Esophagus muscularis mucosa (tissue), 3 donors: ENCODE measurements at regions not wholly inside any gene's neighbourhood (a gene's known extent, or its start where the extent isn't known, plus 50 kb on each side); places are given as distances from the start of the nearest gene placed in this dataset.

Experiments
- CTCF ChIP-seq, 3 experiments: fragments of 200-600 bp in 2 of 3; fragments of 450-650 bp in 1 of 3; sonication (generic) in 2 of 3; IDR thresholded peaks; one replicate each; pipeline ENCODE4 v1.5.1; 2017 to 2019; ENCODE audit warnings: antibody characterized with exemption in 3 of 3, mild to moderate bottlenecking in 2 of 3, moderate library complexity in 1 of 3
- EP300 ChIP-seq: sonication (generic); formaldehyde crosslinking; IDR thresholded peaks from one replicate; pipeline ENCODE4 v1.6.1; 2017; ENCODE audit warnings: antibody characterized with exemption

GRCh38 chrX:20591246-20591645 lies 324.5 kb upstream of the RPS6KA3 start:
- TF ChIP-seq CTCF (IDR thresholded peaks at IDR 0.05) = no peak
- no peak for TF ChIP-seq EP300
